GM18519 (cell line): ENCODE measurements at regions not wholly inside any gene's neighbourhood (a gene's known extent, or its start where the extent isn't known, plus 50 kb on each side); places are given as distances from the start of the nearest gene placed in this dataset.

ENCODE experiments used
- ATAC-seq: cut with Tn5 transposase; IDR thresholded peaks from one replicate; pipeline ENCODE4 v1.9.1; 2021; ENCODE audit warnings: mild to moderate bottlenecking, moderate library complexity; ENCODE audit not compliant: unreplicated experiment, low FRiP score

- ATAC-seq, result no peak
Observed at GRCh38 chr3:43783987-43784639, 93.4 kb downstream of the ABHD5 start.

DNA sequence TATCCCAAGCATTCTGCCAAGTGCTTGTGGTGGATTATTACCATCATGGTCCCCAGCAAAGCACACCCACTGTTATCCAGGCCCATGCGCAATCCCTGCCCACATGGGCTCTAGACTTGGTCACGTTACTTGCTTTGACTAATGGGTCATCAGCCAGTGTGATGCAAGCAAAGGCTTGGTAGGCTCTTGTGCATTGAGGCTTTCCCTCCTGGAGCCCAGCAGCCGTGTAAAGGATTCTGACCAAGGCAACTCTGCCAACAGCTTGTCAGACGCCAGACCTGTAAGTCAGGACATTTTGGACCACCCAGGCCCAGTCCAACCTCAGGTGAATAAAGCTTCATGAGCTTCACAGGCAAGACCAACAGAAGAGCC, 93.9 kb downstream of the ABHD5 start:
- no peak for ATAC-seq

GRCh38 chr3:43785551-43785950, 94.8 kb downstream of the ABHD5 start:
- ATAC-seq, result no peak

- ATAC-seq, result no peak
Observed at GRCh38 chr3:43786102-43786501, 95.4 kb downstream of the ABHD5 start.

DNA sequence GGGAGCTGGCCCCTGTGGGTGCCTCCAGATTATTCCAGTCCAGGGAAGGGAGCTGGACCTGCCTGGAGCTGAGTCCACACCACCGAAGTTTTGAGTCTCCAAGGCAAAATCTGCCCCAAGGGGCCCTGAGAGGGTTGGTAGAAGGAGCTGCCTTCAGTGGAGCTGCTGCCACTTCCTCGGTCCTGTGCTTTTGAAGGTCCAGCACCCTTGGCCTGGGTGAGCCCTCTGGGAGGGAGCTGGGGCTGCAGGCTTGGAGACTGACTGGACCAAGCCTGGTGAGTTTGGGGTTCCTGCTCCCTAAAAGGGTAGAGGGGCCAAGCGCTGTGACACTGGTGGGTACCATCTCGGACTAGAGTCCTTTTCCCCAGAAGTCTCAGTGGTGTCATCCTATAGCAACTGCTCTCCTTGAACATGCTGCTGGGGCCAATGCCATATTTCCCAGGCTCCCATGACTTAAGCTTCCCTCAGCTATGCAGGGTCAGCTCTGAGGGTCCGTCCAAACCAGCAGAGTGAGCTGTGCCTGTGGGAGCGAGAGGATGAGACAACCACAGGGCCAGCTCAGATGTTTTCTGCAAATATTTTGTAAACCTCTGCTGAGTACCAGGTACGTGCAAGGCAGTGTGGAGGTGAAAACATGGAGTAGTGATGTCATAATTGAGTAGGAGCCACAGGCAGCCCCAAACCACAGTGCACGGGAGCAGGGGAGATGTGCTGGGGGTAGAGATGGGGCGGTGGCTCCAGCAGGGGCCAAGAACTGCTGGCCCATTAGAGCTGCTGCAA, 96.0 kb downstream of the ABHD5 start:
- ATAC-seq, result no peak

DNA sequence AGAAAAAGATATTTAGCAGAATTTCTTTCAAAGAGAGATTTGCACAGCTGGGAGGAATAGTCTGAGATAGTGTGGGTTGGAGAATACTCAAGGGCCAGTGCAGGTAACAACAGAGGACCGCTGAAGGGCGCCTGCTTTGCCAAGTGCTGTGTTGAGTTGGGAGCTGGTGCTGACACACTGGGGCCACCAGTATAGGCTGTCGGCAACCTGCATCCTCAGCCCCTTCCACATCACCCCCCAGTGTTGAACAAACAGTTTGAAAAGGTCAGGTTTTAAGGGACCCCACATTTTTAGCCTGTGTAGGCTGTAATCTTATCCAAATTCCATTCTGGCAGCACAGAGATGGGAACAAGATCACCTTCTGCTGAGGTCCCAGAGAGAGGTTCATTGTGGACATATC, 96.6 kb downstream of the ABHD5 start:
- no peak for ATAC-seq

- ATAC-seq, result no peak
Observed at GRCh38 chr3:43789028-43789427, 98.3 kb downstream of the ABHD5 start.

GRCh38 chr3:43790060-43790459, 99.3 kb downstream of the ABHD5 start:
- ATAC-seq, result no peak

- no peak for ATAC-seq
Observed at GRCh38 chr3:43790476-43790875, 99.7 kb downstream of the ABHD5 start.

DNA sequence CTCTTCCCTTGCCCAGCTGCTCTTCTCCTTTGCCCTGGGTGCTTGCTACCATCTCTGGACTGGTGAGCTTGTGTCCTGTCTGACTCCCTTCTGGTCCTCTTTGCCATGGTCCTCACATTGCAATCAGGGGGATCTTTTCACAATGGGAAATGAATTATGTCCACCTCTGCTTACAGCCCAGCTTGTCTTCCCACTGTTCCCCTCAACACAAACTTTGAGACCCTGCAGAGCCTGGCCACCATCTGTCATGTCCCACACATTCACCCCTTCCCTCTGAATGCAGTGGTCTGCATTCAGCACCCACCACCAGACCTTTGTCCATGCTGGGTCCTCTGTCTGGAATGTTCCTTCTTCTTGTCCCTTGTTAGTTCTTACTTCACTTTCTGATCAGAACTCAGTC, 100.5 kb downstream of the ABHD5 start:
- no peak for ATAC-seq

DNA sequence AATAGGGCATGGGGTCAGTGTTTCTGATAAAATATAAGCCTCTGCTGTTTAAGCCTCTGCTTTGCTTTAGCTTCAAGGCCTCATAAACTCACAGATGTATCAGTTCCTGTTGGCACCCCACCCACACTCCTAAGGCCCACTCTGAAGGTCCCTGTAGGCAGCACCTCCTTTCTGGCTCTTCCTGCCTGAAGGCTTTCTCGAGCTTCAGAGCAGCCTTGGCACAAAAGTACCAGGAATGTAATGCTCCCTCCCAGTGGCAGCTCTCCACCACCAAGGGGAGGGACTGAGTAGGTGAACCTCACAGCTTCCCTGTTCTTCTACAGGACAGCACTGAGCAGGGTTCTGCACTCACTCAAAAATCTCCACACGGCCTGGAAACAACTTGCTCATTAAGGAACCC, 102.2 kb downstream of the ABHD5 start:
- no peak for ATAC-seq

DNA sequence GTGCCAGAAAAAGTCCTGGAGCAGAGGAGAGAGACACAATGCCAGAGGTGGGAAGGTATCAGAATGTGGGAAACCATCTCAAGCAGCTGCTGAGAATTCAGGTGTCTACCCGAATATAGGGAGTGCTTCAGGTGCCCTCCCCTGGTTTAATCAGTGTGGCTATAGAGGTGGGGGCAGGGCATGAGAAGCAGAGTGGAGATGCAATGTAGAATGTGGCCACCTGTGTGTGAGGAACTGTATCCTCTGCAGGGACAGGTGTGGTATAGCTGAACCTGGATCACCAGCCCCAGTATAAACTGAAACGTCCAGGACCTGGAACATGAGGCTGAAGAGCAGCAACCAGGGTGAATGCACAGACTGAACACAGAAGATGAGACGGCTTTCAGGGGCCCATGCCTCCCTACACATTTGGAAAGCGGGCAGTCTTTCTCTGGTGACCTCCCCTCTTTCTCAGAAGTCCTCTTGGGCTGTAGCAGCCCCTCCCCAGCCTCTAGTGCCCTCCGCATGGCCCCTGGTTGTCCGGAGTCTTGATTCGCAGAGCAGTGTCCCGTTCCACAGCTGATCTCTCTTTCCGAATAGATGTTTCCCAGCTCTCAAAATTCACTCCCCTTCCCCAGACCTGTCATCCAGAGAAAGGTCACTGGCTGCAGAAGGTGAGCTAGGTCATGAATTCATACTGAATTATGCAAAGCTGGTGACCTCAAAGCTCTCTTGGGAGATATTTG, 103.1 kb downstream of the ABHD5 start:
- no peak for ATAC-seq

- ATAC-seq, result no peak
Observed at GRCh38 chr3:43794776-43795175, 104.0 kb downstream of the ABHD5 start.

- ATAC-seq, result no peak
Observed at GRCh38 chr3:43795491-43795890, 104.8 kb downstream of the ABHD5 start.

- ATAC-seq, result no peak
Observed at GRCh38 chr3:43796041-43796596, 105.4 kb downstream of the ABHD5 start.

GRCh38 chr3:43797794-43798193, 107.1 kb downstream of the ABHD5 start:
- ATAC-seq, result no peak

DNA sequence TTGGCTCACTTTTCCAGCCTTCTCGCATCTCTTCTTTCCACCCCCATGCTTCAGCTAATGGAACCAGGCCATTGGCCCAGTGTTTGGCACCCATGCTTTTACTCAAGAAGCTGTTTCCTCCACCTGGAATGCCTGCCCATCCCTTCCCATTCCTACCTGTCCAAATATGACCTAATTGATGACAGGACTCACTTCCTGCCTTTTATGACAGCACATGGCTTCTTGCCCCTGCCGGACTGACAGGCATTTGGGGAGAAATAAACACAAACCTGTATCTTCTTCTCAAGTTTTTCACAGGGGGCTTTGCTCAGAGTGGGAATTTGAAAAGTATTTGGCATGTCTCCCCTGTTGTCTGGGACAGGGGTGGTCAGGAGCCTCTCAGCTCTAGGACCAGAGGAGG, 120.1 kb downstream of the ABHD5 start:
- no peak for ATAC-seq

- no peak for ATAC-seq
Observed at GRCh38 chr3:43814461-43814860, 123.7 kb downstream of the ABHD5 start.

- ATAC-seq, result no peak
Observed at GRCh38 chr3:43816372-43816771, 125.6 kb downstream of the ABHD5 start.

DNA sequence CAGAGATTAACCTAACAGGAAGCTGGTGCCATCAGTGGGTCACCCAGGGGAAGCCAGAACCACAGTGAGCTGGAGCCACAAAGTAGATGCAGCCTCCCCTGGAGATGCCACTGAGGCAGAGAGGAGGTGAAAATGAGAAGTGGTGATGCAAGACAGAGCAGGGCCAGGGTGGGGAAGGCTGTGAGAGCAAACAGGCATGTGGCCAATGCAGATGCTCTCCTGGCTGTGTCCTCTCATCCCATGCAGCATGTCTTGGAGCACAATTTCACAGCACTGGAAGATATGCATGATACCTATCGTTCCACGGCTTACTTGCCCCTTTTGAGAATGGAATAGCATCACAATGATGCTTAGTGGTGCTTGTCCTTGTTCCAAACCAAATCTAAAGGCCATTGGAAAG, 126.3 kb downstream of the ABHD5 start:
- ATAC-seq, result no peak

DNA sequence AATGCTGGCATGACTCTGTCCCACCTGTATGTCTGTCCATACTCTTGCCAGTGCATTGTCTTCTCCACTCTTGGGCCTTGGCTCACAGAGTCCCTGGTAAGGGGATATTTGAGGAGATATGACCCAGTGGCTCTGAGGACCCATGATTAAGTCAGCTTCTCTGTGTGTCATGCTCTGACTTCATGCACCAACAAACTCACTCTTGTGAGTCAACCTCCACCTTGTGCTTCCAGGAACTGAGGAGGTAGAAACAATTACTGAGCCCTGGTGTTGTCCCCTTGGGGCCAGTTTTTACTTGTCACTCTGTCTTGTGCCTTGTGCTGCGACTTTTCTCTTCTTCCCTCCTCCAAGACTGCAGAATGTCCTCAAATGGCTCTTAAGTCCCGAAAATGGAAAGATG, 127.1 kb downstream of the ABHD5 start:
- ATAC-seq, result no peak
